ENCODE measurements at regions not wholly inside any gene's neighbourhood (a gene's known extent, or its start where the extent isn't known, plus 50 kb on each side); places are given as distances from the start of the nearest gene placed in this dataset.
A peak's percentile ranks its signal among the peaks of the same experiment; 100 is the strongest.
"Not testable (repeated sequence)": the region's sequence is repeated elsewhere in the genome, so short reads cannot be mapped to it uniquely, and the experiment has no call there.

DNA sequence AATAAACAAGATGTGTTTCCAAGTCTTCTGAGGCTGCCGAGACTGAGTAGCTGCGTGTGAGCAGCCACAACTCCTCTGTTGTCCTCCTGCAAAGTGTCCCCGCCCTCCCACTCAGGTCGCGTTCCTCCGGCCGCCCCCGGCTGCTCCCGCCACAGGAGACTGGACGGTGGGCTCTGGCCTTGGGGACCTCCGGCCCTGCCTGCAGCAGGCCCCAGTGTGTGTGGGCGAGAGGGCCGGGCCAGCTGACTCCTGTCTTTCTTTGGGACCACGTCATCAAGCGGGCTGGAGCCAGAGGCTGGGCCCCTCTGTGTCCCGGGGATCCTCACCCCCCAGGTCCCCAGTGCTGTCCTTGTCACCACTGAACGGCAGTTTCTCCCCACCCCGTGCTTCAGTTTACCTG is 175.3 kb downstream of the NPIPB11 start:
- no peak for DNase-seq
- Histone ChIP-seq H3K27me3 (no peaks in the 10 kb centered on the region), H3K4me3 (no peak overlapping the region), H3K9me3 (no peaks in the 10 kb centered on the region), H3K4me1 (no peaks in the 10 kb centered on the region), H3K27ac (no peak overlapping the region), H3K36me3 (no peaks in the 10 kb centered on the region)
- TF ChIP-seq POLR2A (IDR thresholded peaks at IDR 0.05) = no peak
- TF ChIP-seq, protein P1, sequence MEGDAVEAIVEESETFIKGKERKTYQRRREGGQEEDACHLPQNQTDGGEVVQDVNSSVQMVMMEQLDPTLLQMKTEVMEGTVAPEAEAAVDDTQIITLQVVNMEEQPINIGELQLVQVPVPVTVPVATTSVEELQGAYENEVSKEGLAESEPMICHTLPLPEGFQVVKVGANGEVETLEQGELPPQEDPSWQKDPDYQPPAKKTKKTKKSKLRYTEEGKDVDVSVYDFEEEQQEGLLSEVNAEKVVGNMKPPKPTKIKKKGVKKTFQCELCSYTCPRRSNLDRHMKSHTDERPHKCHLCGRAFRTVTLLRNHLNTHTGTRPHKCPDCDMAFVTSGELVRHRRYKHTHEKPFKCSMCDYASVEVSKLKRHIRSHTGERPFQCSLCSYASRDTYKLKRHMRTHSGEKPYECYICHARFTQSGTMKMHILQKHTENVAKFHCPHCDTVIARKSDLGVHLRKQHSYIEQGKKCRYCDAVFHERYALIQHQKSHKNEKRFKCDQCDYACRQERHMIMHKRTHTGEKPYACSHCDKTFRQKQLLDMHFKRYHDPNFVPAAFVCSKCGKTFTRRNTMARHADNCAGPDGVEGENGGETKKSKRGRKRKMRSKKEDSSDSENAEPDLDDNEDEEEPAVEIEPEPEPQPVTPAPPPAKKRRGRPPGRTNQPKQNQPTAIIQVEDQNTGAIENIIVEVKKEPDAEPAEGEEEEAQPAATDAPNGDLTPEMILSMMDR (IDR thresholded peaks at IDR 0.05) = no peak

DNA sequence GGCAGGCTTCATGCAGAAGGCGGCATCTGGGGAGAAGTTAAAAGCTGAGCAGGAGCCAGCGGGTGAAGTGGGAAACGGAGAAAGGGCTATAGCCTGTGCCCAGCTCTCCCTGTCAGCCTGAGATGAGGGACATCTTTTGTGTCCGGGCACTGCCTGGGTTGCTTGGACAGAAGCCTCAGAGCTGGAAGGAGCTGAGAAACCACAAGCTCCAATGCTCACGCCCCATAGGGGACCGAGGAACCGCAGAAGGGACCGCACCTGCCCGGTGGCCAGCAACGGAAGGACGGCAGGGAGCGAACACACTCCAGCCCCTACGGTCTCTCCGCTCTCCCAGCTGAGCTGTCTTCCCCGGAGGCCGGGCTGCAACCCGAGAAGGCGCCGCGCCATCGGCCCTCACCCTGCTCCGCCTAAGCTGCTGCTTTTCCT is 175.8 kb downstream of the NPIPB11 start:
- TF ChIP-seq POLR2A (IDR thresholded peaks at IDR 0.05) = no peak
- TF ChIP-seq, protein P1 (IDR thresholded peaks at IDR 0.05) = no peak
- H3K27me3 ChIP-seq = no peaks in the 10 kb centered on the region
- H3K27ac ChIP-seq = no peak overlapping the region
- H3K9me3 ChIP-seq = no peaks in the 10 kb centered on the region
- DNase-seq = no peak
- no peaks in the 10 kb centered on the region for H3K36me3 ChIP-seq
- H3K4me3 ChIP-seq = no peak overlapping the region
- H3K4me1 ChIP-seq = no peaks in the 10 kb centered on the region

GRCh38 chr16:29230006-29230668 is 176.4 kb downstream of the NPIPB11 start:
- H3K27me3 ChIP-seq, DNase-seq, H3K4me3 ChIP-seq, H3K27ac ChIP-seq, H3K4me1 ChIP-seq, H3K36me3 ChIP-seq, H3K9me3 ChIP-seq: not testable (repeated sequence)

- H3K27ac ChIP-seq, DNase-seq: not testable (repeated sequence)
Observed at GRCh38 chr16:29229616-29230005, 176.9 kb downstream of the NPIPB11 start.

DNA sequence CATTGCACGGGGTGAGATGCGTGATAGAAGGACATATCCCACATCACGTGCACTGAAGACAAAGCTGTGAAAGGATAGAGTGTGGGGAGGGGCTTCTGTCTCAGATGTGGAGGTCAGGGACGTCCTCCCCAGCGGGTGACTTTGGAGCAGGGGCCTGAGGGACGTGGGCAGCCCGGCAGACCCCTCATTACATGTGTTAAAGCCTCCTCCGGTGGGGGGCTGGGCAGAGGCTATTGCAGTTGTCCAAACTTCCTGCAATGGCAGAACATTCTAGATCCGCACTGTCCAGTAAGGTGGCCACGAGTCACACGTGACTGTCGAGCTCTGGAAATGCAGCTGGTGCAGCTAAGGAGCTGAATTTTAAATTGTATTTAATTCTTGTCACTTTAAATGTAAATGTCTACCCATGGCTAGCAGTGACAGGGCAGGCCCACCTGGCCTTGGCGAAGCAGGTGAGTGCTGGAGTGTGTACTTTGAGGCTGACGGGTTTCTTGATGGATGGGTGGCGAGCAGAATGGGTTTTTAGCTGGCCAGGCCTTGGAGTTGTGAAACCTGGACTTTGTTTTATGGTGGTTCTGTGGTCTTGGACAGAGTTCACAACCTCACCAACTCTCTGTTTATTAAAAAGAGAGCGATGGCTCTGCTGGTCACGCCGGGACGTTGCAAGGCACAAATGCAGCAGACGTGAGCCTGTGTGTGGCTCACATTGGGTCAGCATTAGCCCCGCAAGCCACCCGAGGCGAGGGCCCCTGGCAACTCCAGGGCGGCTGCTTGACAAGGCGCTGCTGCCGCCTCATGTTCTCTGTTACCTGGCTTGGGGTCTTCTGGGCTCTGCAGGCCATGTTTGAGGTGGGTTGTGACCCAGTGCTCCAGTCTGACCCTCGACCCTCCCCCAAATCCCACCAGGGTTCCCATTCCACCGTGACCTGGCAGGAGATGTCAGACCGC is 177.6 kb downstream of the NPIPB11 start:
- not testable (repeated sequence) for H3K27me3 ChIP-seq, H3K36me3 ChIP-seq, DNase-seq, H3K4me1 ChIP-seq, H3K4me3 ChIP-seq, H3K9me3 ChIP-seq
- TF ChIP-seq, protein P1 (IDR thresholded peaks at IDR 0.05) = peak in 3 of 6 experiments; percentile 25 to 32 (median 31)
- H3K27ac ChIP-seq = peak overlapping the region in 2 of 4 donors; percentile 56 to 74

More at GRCh38 chr16:29229616-29230005, 176.9 kb downstream of the NPIPB11 start:
- H3K4me3 ChIP-seq, H3K4me1 ChIP-seq, H3K9me3 ChIP-seq, H3K36me3 ChIP-seq, H3K27me3 ChIP-seq: not testable (repeated sequence)

GRCh38 chr16:29227751-29228663 is 178.5 kb downstream of the NPIPB11 start:
- H3K4me1 ChIP-seq, H3K9me3 ChIP-seq, H3K27me3 ChIP-seq, H3K36me3 ChIP-seq, H3K4me3 ChIP-seq: not testable (repeated sequence)
- TF ChIP-seq, protein P1 (IDR thresholded peaks at IDR 0.05) = peak in 5 of 6 experiments; percentile 25 to 73 (median 59)
- peak overlapping the region in 2 of 4 donors; percentile 56 to 74 for H3K27ac ChIP-seq
- DNase-seq = peak; percentile 59 to 84 (median 81)
